ENCODE measurements at regions not wholly inside any gene's neighbourhood (a gene's known extent, or its start where the extent isn't known, plus 50 kb on each side); places are given as distances from the start of the nearest gene placed in this dataset.

DNA sequence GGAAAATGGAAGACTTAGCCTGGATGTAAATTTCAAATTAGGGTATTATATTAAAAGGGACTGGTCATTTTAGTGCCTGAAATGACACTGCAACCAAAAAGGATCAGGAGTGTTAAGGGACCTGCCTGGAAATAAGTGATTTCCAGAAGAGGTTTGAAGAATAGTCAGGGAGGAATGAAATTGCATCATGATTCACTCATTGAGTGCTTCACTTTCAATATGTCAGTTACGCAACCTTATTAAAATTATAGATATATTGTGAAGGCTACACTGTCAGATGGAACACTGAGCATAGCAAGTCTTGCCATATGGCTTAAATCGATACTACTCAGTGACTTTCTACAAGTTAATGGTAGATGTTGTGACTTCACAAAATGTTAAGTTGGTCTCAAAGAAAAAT is 275.2 kb upstream of the DPYD start:
- Histone ChIP-seq H3K4me1 (ENCODE audit: control insufficient read depth, insufficient read depth, low read length, unreplicated experiment) (no peaks in the 10 kb centered on the region), H3K36me3 (ENCODE audit: insufficient read depth, low read length) (no peaks in the 10 kb centered on the region), H2AFZ (ENCODE audit: low read length, unreplicated experiment) (no peak overlapping the region), H3K4me3 (ENCODE audit: low read depth, low read length) (no peak overlapping the region), H3K27me3 (ENCODE audit: insufficient read depth, low read length) (no peaks in the 10 kb centered on the region), H3K27ac (ENCODE audit: low read depth, low read length) (no peak overlapping the region), H3K79me2 (ENCODE audit: control insufficient read depth, insufficient read depth, low read length, unreplicated experiment) (no peaks in the 10 kb centered on the region)

DNA sequence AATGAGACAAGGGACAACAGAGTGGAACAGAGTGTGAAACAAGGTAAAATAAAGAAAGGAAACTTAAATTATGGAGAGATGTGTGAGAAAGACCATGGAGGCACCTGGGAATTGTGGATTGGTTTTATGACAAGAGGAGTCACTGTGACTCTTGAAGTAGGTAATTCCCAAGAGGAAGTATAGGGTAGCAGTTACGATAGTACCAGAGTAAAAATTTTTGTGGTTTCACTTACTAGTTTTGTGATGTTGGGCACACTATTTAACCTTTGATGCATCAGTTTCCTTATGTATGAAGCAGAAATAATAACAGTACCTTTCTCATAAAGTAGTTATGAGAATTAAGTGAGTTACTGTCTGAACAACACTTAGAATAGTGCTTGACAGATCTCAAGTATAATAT is 267.9 kb upstream of the DPYD start:
- Histone ChIP-seq H3K36me3 (ENCODE audit: insufficient read depth, low read length) (no peaks in the 10 kb centered on the region), H2AFZ (ENCODE audit: low read length, unreplicated experiment) (no peak overlapping the region), H3K79me2 (ENCODE audit: control insufficient read depth, insufficient read depth, low read length, unreplicated experiment) (no peaks in the 10 kb centered on the region), H3K27me3 (ENCODE audit: insufficient read depth, low read length) (no peaks in the 10 kb centered on the region), H3K4me1 (ENCODE audit: control insufficient read depth, insufficient read depth, low read length, unreplicated experiment) (no peaks in the 10 kb centered on the region), H3K27ac (ENCODE audit: low read depth, low read length) (no peak overlapping the region), H3K4me3 (ENCODE audit: low read depth, low read length) (no peak overlapping the region)

DNA sequence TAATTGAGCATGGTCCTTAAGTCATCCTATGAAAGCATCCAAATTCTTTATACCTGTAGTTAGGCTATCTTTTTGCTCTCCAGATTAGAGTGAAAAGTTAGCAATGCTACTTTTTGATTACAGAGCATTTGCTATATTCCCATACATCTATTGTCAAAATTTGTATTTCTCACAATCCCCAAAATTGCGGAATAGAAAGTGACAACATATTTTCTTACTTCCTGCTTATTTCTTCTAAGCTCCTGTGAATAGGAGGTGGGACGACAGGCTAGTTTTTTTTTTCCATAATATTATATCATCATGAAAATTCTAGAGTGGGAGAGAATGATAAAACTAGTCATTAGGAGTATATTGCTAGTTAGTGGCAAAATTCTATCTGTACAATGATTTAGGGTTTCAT is 264.0 kb upstream of the DPYD start:
- Histone ChIP-seq H2AFZ (ENCODE audit: low read length, unreplicated experiment) (no peak overlapping the region), H3K79me2 (ENCODE audit: control insufficient read depth, insufficient read depth, low read length, unreplicated experiment) (no peaks in the 10 kb centered on the region), H3K36me3 (ENCODE audit: insufficient read depth, low read length) (no peaks in the 10 kb centered on the region), H3K4me3 (ENCODE audit: low read depth, low read length) (no peak overlapping the region), H3K4me1 (ENCODE audit: control insufficient read depth, insufficient read depth, low read length, unreplicated experiment) (peaks cover 9% of the 10 kb centered on the region), H3K27ac (ENCODE audit: low read depth, low read length) (no peak overlapping the region), H3K27me3 (ENCODE audit: insufficient read depth, low read length) (no peaks in the 10 kb centered on the region)

DNA sequence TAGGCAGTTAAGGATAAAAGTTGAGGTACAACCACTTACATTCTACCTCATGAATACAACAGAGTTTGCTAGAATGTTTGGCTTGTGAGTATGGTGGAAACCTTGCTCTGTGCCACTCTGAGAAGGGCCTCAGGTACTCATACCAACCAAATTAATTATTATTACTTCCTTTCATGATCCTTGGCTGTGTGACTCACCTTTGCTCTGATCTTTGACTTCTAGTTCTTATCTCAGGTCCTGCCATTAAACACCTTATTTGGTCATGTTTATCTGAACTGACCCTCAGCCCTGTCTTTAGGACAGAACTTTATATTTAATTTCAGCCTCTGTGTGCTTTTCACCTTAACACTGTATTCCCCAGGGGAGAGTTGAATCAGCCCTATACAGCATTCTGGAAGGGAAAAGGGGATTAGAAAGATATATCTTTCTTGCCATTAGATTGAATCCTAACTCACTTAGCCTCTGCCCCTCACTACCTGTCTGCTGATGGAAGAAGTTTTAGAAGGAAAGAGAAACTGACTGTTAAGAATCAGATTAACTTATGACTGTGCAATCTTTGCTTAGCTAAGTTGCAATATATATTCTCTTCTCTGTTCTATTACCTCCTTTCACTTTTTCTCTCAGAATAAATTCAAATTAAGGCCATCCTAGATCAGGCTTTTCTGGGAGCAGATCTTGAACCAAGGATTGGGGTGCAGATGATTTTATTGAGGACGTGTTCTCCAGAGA is 260.4 kb upstream of the DPYD start:
- no peak overlapping the region for H3K4me3 ChIP-seq (ENCODE audit: low read depth, low read length)
- no peaks in the 10 kb centered on the region for H3K79me2 ChIP-seq (ENCODE audit: control insufficient read depth, insufficient read depth, low read length, unreplicated experiment)
- no peak overlapping the region for H2AFZ ChIP-seq (ENCODE audit: low read length, unreplicated experiment)
- H3K27ac ChIP-seq (ENCODE audit: low read depth, low read length), result no peak overlapping the region
- H3K36me3 ChIP-seq (ENCODE audit: insufficient read depth, low read length), result no peaks in the 10 kb centered on the region
- H3K4me1 ChIP-seq (ENCODE audit: control insufficient read depth, insufficient read depth, low read length, unreplicated experiment), result peaks cover 9% of the 10 kb centered on the region
- no peaks in the 10 kb centered on the region for H3K27me3 ChIP-seq (ENCODE audit: insufficient read depth, low read length)

DNA sequence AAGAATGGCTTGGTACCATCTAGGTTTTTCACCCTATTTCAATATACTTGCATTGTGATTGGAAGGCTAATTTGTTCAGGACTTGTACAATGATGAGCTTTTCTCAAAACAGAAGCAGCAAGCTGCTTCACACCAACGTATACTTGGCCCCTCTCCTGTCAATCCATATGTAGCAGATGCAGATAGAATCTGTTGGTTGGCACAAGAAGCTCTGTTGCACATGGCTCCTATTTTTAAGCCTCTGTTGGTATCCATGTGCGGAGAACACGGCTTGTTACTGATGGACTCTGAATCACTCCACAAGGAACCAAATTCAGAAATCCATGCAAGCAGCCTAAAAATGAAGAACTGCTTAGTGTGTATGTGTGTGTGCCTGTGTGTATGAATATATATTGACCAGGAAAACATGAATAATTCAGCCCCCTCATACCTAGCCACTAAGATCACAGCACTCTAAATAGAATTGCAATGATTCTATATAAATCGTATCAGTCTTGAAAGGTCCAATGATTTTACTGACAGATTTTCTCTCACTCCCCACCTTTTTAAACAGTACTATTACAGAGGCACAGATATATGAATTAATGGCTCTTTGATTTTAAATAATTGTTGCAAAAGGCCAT is 258.4 kb upstream of the DPYD start:
- Histone ChIP-seq H3K27me3 (ENCODE audit: insufficient read depth, low read length) (no peaks in the 10 kb centered on the region), H3K79me2 (ENCODE audit: control insufficient read depth, insufficient read depth, low read length, unreplicated experiment) (no peaks in the 10 kb centered on the region), H3K4me3 (ENCODE audit: low read depth, low read length) (no peak overlapping the region), H3K27ac (ENCODE audit: low read depth, low read length) (no peak overlapping the region), H3K36me3 (ENCODE audit: insufficient read depth, low read length) (no peaks in the 10 kb centered on the region), H2AFZ (ENCODE audit: low read length, unreplicated experiment) (no peak overlapping the region), H3K4me1 (ENCODE audit: control insufficient read depth, insufficient read depth, low read length, unreplicated experiment) (peaks cover 9% of the 10 kb centered on the region)

DNA sequence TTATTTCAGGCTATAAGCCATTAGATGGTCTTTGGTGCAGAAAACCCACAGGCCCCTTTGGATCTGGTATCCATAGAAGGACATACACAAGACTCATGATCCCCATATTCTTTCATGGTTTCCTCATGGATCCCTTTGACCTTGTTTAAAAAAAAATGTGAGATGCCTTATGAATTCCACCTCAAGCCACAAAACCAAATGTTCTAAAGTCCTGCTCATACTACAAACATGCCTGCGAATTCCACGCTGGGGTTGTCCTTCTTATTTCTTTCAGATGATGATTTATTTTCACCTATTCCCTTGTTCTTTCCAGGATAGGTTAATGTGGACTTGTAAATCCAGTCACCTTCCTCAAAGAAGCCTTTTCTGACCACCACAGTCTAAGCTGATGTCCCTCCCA is 256.9 kb upstream of the DPYD start:
- H3K4me3 ChIP-seq (ENCODE audit: low read depth, low read length), result no peak overlapping the region
- no peak overlapping the region for H2AFZ ChIP-seq (ENCODE audit: low read length, unreplicated experiment)
- H3K27me3 ChIP-seq (ENCODE audit: insufficient read depth, low read length), result no peaks in the 10 kb centered on the region
- H3K36me3 ChIP-seq (ENCODE audit: insufficient read depth, low read length), result no peaks in the 10 kb centered on the region
- H3K4me1 ChIP-seq (ENCODE audit: control insufficient read depth, insufficient read depth, low read length, unreplicated experiment), result peaks cover 9% of the 10 kb centered on the region
- H3K79me2 ChIP-seq (ENCODE audit: control insufficient read depth, insufficient read depth, low read length, unreplicated experiment), result no peaks in the 10 kb centered on the region
- H3K27ac ChIP-seq (ENCODE audit: low read depth, low read length), result no peak overlapping the region

DNA sequence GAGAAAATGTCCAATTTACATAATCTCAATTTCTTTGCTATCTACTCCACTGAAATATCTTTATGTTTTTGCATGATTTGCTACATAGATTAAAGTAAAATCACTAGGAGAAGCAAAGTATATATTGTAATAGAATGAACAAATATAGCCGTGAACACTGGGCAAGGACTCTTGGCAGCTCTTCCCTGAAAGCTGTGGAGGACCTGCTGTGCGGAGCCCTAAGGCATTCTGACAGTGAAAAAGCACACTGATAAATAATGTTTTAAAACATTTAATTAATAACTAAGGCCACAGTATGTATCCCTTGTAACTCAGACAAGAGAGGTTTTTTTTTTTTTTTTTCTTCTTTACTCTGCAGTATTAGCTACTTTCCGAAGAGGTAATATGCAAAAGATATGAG is 256.1 kb upstream of the DPYD start:
- no peaks in the 10 kb centered on the region for H3K79me2 ChIP-seq (ENCODE audit: control insufficient read depth, insufficient read depth, low read length, unreplicated experiment)
- H3K36me3 ChIP-seq (ENCODE audit: insufficient read depth, low read length), result no peaks in the 10 kb centered on the region
- H2AFZ ChIP-seq (ENCODE audit: low read length, unreplicated experiment), result no peak overlapping the region
- H3K4me1 ChIP-seq (ENCODE audit: control insufficient read depth, insufficient read depth, low read length, unreplicated experiment), result peaks cover 9% of the 10 kb centered on the region
- H3K27ac ChIP-seq (ENCODE audit: low read depth, low read length), result no peak overlapping the region
- no peaks in the 10 kb centered on the region for H3K27me3 ChIP-seq (ENCODE audit: insufficient read depth, low read length)
- H3K4me3 ChIP-seq (ENCODE audit: low read depth, low read length), result no peak overlapping the region

DNA sequence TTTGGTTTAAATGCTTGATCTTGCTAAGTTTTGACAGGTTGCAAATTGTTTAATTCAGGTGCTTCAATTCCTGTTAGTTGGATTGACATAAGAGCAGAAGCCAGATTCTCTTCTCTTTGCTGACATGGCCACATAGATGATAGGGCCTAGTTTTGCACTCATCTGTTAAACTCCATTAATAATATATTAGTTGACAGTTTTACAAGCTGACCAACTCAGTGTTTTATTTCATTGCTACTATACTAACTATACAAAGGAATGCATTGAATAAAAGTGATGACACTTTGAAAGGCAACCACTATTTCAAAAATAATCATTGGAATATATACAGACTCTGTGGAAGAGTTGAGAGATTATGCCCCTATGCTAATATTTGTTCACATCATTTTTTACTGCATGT is 255.6 kb upstream of the DPYD start:
- Histone ChIP-seq H3K4me3 (ENCODE audit: low read depth, low read length) (no peak overlapping the region), H3K27me3 (ENCODE audit: insufficient read depth, low read length) (no peaks in the 10 kb centered on the region), H2AFZ (ENCODE audit: low read length, unreplicated experiment) (no peak overlapping the region), H3K79me2 (ENCODE audit: control insufficient read depth, insufficient read depth, low read length, unreplicated experiment) (no peaks in the 10 kb centered on the region), H3K27ac (ENCODE audit: low read depth, low read length) (no peak overlapping the region), H3K36me3 (ENCODE audit: insufficient read depth, low read length) (no peaks in the 10 kb centered on the region), H3K4me1 (ENCODE audit: control insufficient read depth, insufficient read depth, low read length, unreplicated experiment) (peaks cover 6% of the 10 kb centered on the region)

DNA sequence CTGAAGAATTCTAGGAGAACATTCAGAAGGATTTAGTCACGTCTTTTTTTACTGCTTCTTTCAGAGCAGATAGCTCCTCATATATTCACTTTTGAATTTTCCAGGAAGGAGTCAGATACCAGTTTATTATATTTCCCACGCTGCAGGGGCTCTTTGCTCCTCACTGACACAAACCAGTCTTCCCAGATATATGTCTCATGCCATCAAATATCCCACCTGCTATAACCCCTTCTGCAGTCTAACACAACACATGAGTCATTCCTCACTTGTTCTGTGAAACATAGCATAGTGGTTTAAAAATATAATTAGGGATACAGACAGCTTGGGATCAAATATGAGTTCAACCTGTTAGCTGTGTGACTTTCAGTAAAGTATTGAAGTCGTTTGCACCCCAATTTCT is 251.7 kb upstream of the DPYD start:
- no peaks in the 10 kb centered on the region for H3K36me3 ChIP-seq (ENCODE audit: insufficient read depth, low read length)
- H3K4me1 ChIP-seq (ENCODE audit: control insufficient read depth, insufficient read depth, low read length, unreplicated experiment), result no peaks in the 10 kb centered on the region

DNA sequence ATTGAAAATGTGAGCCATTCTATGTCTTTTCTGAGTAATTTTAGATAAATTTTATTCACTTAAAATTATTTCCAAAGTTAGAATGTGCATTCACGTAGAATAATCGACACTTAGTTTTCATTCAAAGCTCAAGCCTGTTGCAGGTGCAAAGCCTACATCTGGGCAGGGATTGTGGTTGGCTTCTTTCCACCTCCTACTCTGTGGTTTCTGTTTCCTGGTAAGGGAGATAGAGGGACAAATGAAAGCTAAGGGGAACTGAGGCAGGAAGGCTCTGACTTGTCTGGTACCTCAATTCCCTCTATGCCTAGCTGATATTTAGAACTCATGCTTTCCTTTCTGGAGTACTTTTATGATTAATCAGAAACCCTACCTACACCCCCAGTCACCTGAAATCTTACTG is 251.2 kb upstream of the DPYD start:
- Histone ChIP-seq H3K27me3 (ENCODE audit: insufficient read depth, low read length) (no peaks in the 10 kb centered on the region), H3K4me1 (ENCODE audit: control insufficient read depth, insufficient read depth, low read length, unreplicated experiment) (no peaks in the 10 kb centered on the region), H3K79me2 (ENCODE audit: control insufficient read depth, insufficient read depth, low read length, unreplicated experiment) (no peaks in the 10 kb centered on the region), H3K36me3 (ENCODE audit: insufficient read depth, low read length) (no peaks in the 10 kb centered on the region), H3K4me3 (ENCODE audit: low read depth, low read length) (no peak overlapping the region), H2AFZ (ENCODE audit: low read length, unreplicated experiment) (no peak overlapping the region), H3K27ac (ENCODE audit: low read depth, low read length) (no peak overlapping the region)

More for the DNA sequence above, 251.7 kb upstream of the DPYD start:
- Histone ChIP-seq H3K79me2 (ENCODE audit: control insufficient read depth, insufficient read depth, low read length, unreplicated experiment) (no peaks in the 10 kb centered on the region), H3K27ac (ENCODE audit: low read depth, low read length) (no peak overlapping the region), H3K27me3 (ENCODE audit: insufficient read depth, low read length) (no peaks in the 10 kb centered on the region), H2AFZ (ENCODE audit: low read length, unreplicated experiment) (no peak overlapping the region), H3K4me3 (ENCODE audit: low read depth, low read length) (no peak overlapping the region)

DNA sequence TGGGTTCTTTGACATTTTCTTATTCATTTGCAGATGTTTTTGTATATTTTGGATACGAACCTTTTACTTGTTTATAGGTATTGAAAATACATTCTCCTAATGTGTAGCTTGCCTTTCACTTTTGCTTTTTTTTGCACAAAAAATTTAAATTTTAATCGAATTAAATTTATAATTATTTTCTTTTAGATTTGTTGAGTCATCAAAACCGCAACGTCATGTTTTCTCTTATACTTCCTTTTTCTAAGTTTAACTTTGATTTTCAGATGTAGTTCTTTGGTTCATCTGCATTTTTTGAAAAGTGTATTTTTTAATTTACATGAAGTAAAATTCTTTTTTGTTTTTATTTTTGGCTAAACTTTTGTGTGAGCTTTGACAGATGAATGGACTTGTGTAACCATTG is 243.7 kb upstream of the DPYD start:
- Histone ChIP-seq H3K4me1 (ENCODE audit: control insufficient read depth, insufficient read depth, low read length, unreplicated experiment) (no peaks in the 10 kb centered on the region), H3K4me3 (ENCODE audit: low read depth, low read length) (no peak overlapping the region), H3K36me3 (ENCODE audit: insufficient read depth, low read length) (no peaks in the 10 kb centered on the region), H3K27me3 (ENCODE audit: insufficient read depth, low read length) (no peaks in the 10 kb centered on the region), H2AFZ (ENCODE audit: low read length, unreplicated experiment) (no peak overlapping the region), H3K27ac (ENCODE audit: low read depth, low read length) (no peak overlapping the region), H3K79me2 (ENCODE audit: control insufficient read depth, insufficient read depth, low read length, unreplicated experiment) (no peaks in the 10 kb centered on the region)

All from ACC112 (cell line).